HepG2 (cell line): ENCODE measurements at regions not wholly inside any gene's neighbourhood (a gene's known extent, or its start where the extent isn't known, plus 50 kb on each side); places are given as distances from the start of the nearest gene placed in this dataset.

ENCODE experiments used
- ATAC-seq: fragments of 200-7000 bp; cut with Tn5 transposase; 3 replicates; pipeline ENCODE4 v1.9.1; 2020; ENCODE audit warnings: mild to moderate bottlenecking, moderate library complexity
- BruUV-seq: library from RNA; stranded (reverse); fragments of 400-500 nt; replicated peaks from 2 replicates; lab custom pipeline; 2021; lab: Mats Ljungman, UMichigan
- CTCF ChIA-PET: fragments of 300-600 bp; formaldehyde crosslinking; extraction: SDS; loops from one replicate; lab custom pipeline; 2021; ENCODE audit warnings: low total read pairs, inconsistent platforms, low intra/inter-chr PET ratio; lab: Yijun Ruan, JAX
- POLR2A ChIA-PET: fragments of 350-600 bp; sonication (Branson Sonifier 250); formaldehyde crosslinking; loops from one replicate; lab custom pipeline; 2020; ENCODE audit warnings: antibody characterized with exemption, inconsistent platforms; lab: Yijun Ruan, JAX
- DNase-seq: peaks from one replicate; pipeline ENCODE4 v3.0.0-alpha.2; 2015; ENCODE audit warnings: low spot score
- FAIRE-seq: peaks from 3 replicates; lab custom pipeline; 2011; peaks lifted over from hg19 to GRCh38; lab: Jason Lieb, UNC
- H2AFZ ChIP-seq: one replicate; pipeline ENCODE4 v1.6.1; 2011; ENCODE audit warnings: low read length, inconsistent platforms
- H3K27ac ChIP-seq: fragments of 300-600 bp; 3 replicates; pipeline ENCODE4 v1.8.0; 2011; ENCODE audit warnings: mixed run types, mild to moderate bottlenecking, mixed read lengths, low read length, inconsistent platforms; ENCODE audit not compliant: insufficient read depth; ENCODE audit errors: extremely low read length
- H3K27me3 ChIP-seq, 2 experiments: fragments of 200-600 bp in 1 of 2; 2 replicates in 1 of 2; 3 replicates in 1 of 2; pipeline versions ENCODE4 v1.6.0 to v1.8.0; 2011; ENCODE audit warnings: low read length in 2 of 2, mild to moderate bottlenecking in 2 of 2, moderate library complexity in 2 of 2, inconsistent platforms in 1 of 2; ENCODE audit not compliant: insufficient read depth in 2 of 2, control insufficient read depth in 1 of 2
- H3K36me3 ChIP-seq, 2 experiments: fragments of 200-600 bp in 1 of 2; replicated peaks in 1 of 2; 2 replicates in 1 of 2; 3 replicates in 1 of 2; pipeline versions ENCODE4 v1.5.1 to v1.8.0; 2011; ENCODE audit warnings: low read length in 2 of 2, inconsistent platforms in 1 of 2; ENCODE audit not compliant: insufficient read depth in 2 of 2, control insufficient read depth in 1 of 2
- H3K4me1 ChIP-seq: 2 replicates; pipeline ENCODE4 v1.5.1; 2012; ENCODE audit warnings: low read length, inconsistent platforms; ENCODE audit not compliant: insufficient read depth
- H3K4me2 ChIP-seq: 2 replicates; pipeline ENCODE4 v1.6.0; 2011; ENCODE audit warnings: low read depth, low read length, inconsistent platforms
- H3K4me3 ChIP-seq, 3 experiments: fragments of 200-600 bp in 1 of 3; sonication (generic), shearing (Covaris generic) in 1 of 3; replicated peaks in 1 of 3; 2 replicates each; pipeline ENCODE4 v1.5.1; 2011 to 2016; ENCODE audit warnings: low read length in 3 of 3, inconsistent platforms in 2 of 3, low read depth in 2 of 3, mild to moderate bottlenecking in 2 of 3, control low read depth in 1 of 3, mixed read lengths in 1 of 3; ENCODE audit not compliant: insufficient read depth in 1 of 3
- H3K79me2 ChIP-seq: one replicate; pipeline ENCODE4 v1.6.1; 2011; ENCODE audit warnings: low read length, inconsistent platforms; ENCODE audit not compliant: insufficient read depth
- H3K9ac ChIP-seq: 2 replicates; pipeline ENCODE4 v1.6.0; 2011; ENCODE audit warnings: mild to moderate bottlenecking, low read depth, low read length, inconsistent platforms; ENCODE audit not compliant: insufficient read depth
- H3K9me3 ChIP-seq: 2 replicates; pipeline ENCODE4 v1.5.1; 2012; ENCODE audit warnings: mild to moderate bottlenecking, low read length
- H4K20me1 ChIP-seq: 2 replicates; pipeline ENCODE4 v1.6.0; 2011; ENCODE audit warnings: inconsistent platforms, mild to moderate bottlenecking, low read length, moderate library complexity; ENCODE audit not compliant: insufficient read depth
- CBX5 ChIP-seq: sonication (generic); formaldehyde crosslinking; IDR thresholded peaks from 2 replicates; pipeline ENCODE4 v1.4.0; 2020; ENCODE audit warnings: missing genetic modification reagents, borderline replicate concordance
- ERF ChIP-seq: IDR thresholded peaks from 2 replicates; pipeline ENCODE4 v1.6.1; 2018; ENCODE audit warnings: missing biosample characterization, missing genetic modification reagents
- IKZF1 ChIP-seq: fragments of 450-650 bp; IDR thresholded peaks from 2 replicates; pipeline ENCODE4 v1.7.1; 2016
- KDM5A ChIP-seq: fragments of 200-600 bp; sonication (generic); IDR thresholded peaks from 2 replicates; pipeline ENCODE4 v1.7.0; 2018; ENCODE audit warnings: antibody characterized with exemption, mild to moderate bottlenecking, low read length, borderline replicate concordance
- MAFF ChIP-seq: IDR thresholded peaks from 2 replicates; pipeline ENCODE4 v1.6.1; 2011; ENCODE audit warnings: low read depth, low read length, improper control_type of control experiment
- MAZ ChIP-seq, 2 experiments: sonication (generic) in 1 of 2; formaldehyde crosslinking in 1 of 2; IDR thresholded peaks; 2 replicates each; pipeline versions ENCODE4 v1.5.0 to v1.6.1; 2012 to 2020; ENCODE audit warnings: low read depth in 2 of 2, mild to moderate bottlenecking in 2 of 2, borderline replicate concordance in 1 of 2, improper control_type of control experiment in 1 of 2, low read length in 1 of 2, missing genetic modification reagents in 1 of 2, moderate library complexity in 1 of 2
- SMARCE1 ChIP-seq: fragments of 450-650 bp; IDR thresholded peaks from 2 replicates; pipeline ENCODE4 v1.6.1; 2017; ENCODE audit warnings: borderline replicate concordance
- SUZ12 ChIP-seq: fragments of 150-350 bp; IDR thresholded peaks from 2 replicates; pipeline ENCODE4 v1.6.1; 2014; ENCODE audit warnings: low read depth, low read length
- THYN1 ChIP-seq: sonication (generic); formaldehyde crosslinking; IDR thresholded peaks from 2 replicates; pipeline ENCODE4 v1.8.1; 2023; ENCODE audit warnings: low read depth, mild to moderate bottlenecking, moderate library complexity, missing genetic modification reagents, borderline replicate concordance
- ZBTB3 ChIP-seq: sonication (generic); formaldehyde crosslinking; IDR thresholded peaks from 2 replicates; pipeline ENCODE4 v1.4.0; 2020; ENCODE audit warnings: low read depth, mild to moderate bottlenecking, moderate library complexity, missing genetic modification reagents, borderline replicate concordance
- ZNF124 ChIP-seq: sonication (generic); formaldehyde crosslinking; IDR thresholded peaks from 2 replicates; pipeline ENCODE4 v1.4.0; 2020; ENCODE audit warnings: missing genetic modification reagents
- WGBS: methylation state at CpG from one replicate; pipeline ENCODE4 v1.1.6; 2017; ENCODE audit warnings: low lambda C conversion rate; 5-methylcytosine and 5-hydroxymethylcytosine counted together
- in situ Hi-C: cut with HindIII; loops from 2 replicates; pipeline ENCODE4 v1.10.0; 2017; ENCODE audit warnings: low pct_unique_long_range_greater_than_20kb; ENCODE audit not compliant: extremely low pct_ligation_motif_present
- intact Hi-C: fragments of 100-400 bp; cut with micrococcal nuclease; formaldehyde crosslinking; loops from one replicate; pipeline ENCODE4 v1.10.0; 2022; ENCODE audit not compliant: unreplicated experiment
- TF ChIP-seq, protein P1 (sequence below): sonication (generic); formaldehyde crosslinking; IDR thresholded peaks from 2 replicates; pipeline ENCODE4 v1.8.1; 2023; ENCODE audit warnings: mild to moderate bottlenecking, missing genetic modification reagents
- TF ChIP-seq, protein P2 (sequence below): sonication (generic); formaldehyde crosslinking; IDR thresholded peaks from 2 replicates; pipeline ENCODE4 v1.5.1; 2020; ENCODE audit warnings: mild to moderate bottlenecking, missing genetic modification reagents, borderline replicate concordance
- TF ChIP-seq, protein P3 (sequence below): sonication (generic); formaldehyde crosslinking; IDR thresholded peaks from 2 replicates; pipeline ENCODE4 v1.5.0; 2020; ENCODE audit warnings: missing genetic modification reagents
- TF ChIP-seq, protein P4 (sequence below): IDR thresholded peaks from 2 replicates; pipeline ENCODE4 v1.6.1; 2016
- TF ChIP-seq, protein P5 (sequence below): fragments of 450-650 bp; IDR thresholded peaks from 2 replicates; pipeline ENCODE4 v1.6.1; 2016

DNA sequence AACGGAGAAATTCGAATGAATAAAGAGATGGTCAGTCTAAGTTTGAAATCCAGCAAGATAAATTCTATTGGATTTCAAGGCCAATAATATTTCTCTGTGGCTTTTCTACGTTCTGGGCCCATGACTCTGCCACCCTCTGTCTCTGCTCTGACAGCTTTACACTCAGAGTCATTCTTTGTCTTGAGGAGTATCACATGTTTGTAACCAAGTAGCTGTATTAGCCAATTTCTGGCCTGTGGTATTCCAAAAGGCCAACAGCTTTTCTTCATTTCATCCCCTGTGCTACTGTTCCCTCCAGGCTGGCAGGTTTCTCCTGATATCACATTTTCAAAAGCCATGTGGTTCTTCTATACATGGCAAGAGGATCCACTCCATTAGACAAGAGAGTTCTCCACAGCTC, 324.1 kb upstream of the CNTN4 start:
- Histone ChIP-seq H3K36me3 (no peaks in the 10 kb centered on the region), H4K20me1 (no peaks in the 10 kb centered on the region), H3K4me1 (no peaks in the 10 kb centered on the region), H3K27ac (no peak overlapping the region), H3K79me2 (no peaks in the 10 kb centered on the region)
- 0% methylated on average over 3 of the region's 3 CpGs for WGBS
- TF ChIP-seq ZNF124 (CRISPR knock-in tag) (no peak), MAZ (IDR thresholded peaks at IDR 0.05; ENCODE audit: borderline replicate concordance, low read depth, low read length) (no peak), MAZ (CRISPR knock-in tag; IDR thresholded peaks at IDR 0.05; ENCODE audit: low read depth) (no peak), CBX5 (CRISPR knock-in tag) (no peak), ERF (CRISPR knock-in tag) (no peak), ZBTB3 (CRISPR knock-in tag) (no peak), THYN1 (CRISPR knock-in tag) (no peak), KDM5A (no peak), MAFF (no peak), IKZF1 (no peak), SMARCE1 (no peak), SUZ12 (no peak)
- TF ChIP-seq, protein P1, sequence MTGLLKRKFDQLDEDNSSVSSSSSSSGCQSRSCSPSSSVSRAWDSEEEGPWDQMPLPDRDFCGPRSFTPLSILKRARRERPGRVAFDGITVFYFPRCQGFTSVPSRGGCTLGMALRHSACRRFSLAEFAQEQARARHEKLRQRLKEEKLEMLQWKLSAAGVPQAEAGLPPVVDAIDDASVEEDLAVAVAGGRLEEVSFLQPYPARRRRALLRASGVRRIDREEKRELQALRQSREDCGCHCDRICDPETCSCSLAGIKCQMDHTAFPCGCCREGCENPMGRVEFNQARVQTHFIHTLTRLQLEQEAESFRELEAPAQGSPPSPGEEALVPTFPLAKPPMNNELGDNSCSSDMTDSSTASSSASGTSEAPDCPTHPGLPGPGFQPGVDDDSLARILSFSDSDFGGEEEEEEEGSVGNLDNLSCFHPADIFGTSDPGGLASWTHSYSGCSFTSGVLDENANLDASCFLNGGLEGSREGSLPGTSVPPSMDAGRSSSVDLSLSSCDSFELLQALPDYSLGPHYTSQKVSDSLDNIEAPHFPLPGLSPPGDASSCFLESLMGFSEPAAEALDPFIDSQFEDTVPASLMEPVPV = no peak
- TF ChIP-seq, protein P2, sequence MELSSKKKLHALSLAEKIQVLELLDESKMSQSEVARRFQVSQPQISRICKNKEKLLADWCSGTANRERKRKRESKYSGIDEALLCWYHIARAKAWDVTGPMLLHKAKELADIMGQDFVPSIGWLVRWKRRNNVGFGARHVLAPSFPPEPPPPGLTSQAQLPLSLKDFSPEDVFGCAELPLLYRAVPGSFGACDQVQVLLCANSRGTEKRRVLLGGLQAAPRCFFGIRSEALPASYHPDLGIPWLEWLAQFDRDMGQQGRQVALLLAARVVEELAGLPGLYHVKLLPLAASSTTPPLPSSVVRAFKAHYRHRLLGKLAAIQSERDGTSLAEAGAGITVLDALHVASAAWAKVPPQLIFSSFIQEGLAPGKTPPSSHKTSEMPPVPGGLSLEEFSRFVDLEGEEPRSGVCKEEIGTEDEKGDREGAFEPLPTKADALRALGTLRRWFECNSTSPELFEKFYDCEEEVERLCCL (CRISPR knock-in tag) = no peak
- TF ChIP-seq, protein P3, sequence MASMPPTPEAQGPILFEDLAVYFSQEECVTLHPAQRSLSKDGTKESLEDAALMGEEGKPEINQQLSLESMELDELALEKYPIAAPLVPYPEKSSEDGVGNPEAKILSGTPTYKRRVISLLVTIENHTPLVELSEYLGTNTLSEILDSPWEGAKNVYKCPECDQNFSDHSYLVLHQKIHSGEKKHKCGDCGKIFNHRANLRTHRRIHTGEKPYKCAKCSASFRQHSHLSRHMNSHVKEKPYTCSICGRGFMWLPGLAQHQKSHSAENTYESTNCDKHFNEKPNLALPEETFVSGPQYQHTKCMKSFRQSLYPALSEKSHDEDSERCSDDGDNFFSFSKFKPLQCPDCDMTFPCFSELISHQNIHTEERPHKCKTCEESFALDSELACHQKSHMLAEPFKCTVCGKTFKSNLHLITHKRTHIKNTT = no peak
- TF ChIP-seq, protein P4, sequence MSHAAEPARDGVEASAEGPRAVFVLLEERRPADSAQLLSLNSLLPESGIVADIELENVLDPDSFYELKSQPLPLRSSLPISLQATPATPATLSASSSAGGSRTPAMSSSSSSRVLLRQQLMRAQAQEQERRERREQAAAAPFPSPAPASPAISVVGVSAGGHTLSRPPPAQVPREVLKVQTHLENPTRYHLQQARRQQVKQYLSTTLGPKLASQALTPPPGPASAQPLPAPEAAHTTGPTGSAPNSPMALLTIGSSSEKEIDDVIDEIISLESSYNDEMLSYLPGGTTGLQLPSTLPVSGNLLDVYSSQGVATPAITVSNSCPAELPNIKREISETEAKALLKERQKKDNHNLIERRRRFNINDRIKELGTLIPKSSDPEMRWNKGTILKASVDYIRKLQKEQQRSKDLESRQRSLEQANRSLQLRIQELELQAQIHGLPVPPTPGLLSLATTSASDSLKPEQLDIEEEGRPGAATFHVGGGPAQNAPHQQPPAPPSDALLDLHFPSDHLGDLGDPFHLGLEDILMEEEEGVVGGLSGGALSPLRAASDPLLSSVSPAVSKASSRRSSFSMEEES (CRISPR knock-in tag) = no peak
- TF ChIP-seq, protein P5, sequence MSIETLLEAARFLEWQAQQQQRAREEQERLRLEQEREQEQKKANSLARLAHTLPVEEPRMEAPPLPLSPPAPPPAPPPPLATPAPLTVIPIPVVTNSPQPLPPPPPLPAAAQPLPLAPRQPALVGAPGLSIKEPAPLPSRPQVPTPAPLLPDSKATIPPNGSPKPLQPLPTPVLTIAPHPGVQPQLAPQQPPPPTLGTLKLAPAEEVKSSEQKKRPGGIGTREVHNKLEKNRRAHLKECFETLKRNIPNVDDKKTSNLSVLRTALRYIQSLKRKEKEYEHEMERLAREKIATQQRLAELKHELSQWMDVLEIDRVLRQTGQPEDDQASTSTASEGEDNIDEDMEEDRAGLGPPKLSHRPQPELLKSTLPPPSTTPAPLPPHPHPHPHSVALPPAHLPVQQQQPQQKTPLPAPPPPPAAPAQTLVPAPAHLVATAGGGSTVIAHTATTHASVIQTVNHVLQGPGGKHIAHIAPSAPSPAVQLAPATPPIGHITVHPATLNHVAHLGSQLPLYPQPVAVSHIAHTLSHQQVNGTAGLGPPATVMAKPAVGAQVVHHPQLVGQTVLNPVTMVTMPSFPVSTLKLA = no peak
- TF ChIP-seq, all 625 proteins: peak for 0
- FAIRE-seq (no peak), ATAC-seq (no peak), DNase-seq (no peak)
- no peaks in the 10 kb centered on the region for H3K27me3 ChIP-seq
- no peak overlapping the region for H3K9ac ChIP-seq
- no peak overlapping the region for H3K4me3 ChIP-seq
- no peak overlapping the region for H3K4me2 ChIP-seq
- peaks cover 100% of the 10 kb centered on the region for H3K9me3 ChIP-seq
- intact Hi-C loops = loop anchor here (10.0 kb wide), 1 partner anchor 440 kb away; no protein-coding TSS in a partner anchor
- no peak overlapping the region for H2AFZ ChIP-seq
- ChIA-PET CTCF (no interaction called here), POLR2A (no interaction called here)
- BruUV-seq = no TSS peak
- in situ Hi-C loops = no loop called here
